ENCODE measurements at regions not wholly inside any gene's neighbourhood (a gene's known extent, or its start where the extent isn't known, plus 50 kb on each side); places are given as distances from the start of the nearest gene placed in this dataset.
"Not testable (repeated sequence)": the region's sequence is repeated elsewhere in the genome, so short reads cannot be mapped to it uniquely, and the experiment has no call there.

- no peak for DNase-seq
Measured at GRCh38 chr22:48429446-48430020, 1398.1 kb downstream of the BRD1 start.

DNA sequence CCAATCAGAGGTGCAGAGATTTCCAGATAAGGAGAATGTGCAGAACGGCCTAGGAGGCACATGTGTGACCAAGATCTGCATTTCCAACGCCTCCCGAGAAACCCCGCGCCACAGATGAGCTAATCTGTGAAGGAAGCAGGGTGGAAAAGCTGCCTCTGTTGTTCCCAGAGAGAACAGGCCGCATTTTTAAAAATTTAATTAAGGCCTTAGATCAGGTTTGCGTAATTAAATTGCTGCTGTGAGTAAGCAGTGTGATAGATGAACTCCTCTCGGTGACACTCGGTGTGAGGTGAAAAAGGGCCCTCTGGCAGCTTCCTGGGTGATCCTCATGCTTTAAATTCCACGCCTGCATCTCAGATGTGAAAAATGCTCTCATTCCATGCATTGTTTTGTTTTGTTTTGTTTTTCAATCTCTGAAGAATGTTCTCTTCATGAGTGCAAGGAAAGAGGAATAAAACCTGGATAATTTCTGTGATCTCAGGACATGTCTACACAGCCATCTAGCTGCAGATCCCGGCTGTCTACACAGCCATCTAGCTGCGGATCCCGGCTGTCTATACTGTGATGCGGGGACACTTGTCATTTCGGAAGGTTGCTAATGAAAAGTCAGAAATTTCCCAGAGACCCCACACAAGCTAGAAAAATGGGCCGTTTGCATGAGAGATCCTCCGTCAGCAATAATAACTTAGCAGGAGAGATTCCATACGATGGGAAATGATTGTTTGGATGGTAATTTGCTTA lies 1398.9 kb downstream of the BRD1 start:
- peak; percentile 94 for DNase-seq

GRCh38 chr22:48427731-48428211 lies 1399.9 kb downstream of the BRD1 start:
- no peak for DNase-seq

GRCh38 chr22:48426466-48427380 lies 1401.0 kb downstream of the BRD1 start:
- DNase-seq = no peak

DNA sequence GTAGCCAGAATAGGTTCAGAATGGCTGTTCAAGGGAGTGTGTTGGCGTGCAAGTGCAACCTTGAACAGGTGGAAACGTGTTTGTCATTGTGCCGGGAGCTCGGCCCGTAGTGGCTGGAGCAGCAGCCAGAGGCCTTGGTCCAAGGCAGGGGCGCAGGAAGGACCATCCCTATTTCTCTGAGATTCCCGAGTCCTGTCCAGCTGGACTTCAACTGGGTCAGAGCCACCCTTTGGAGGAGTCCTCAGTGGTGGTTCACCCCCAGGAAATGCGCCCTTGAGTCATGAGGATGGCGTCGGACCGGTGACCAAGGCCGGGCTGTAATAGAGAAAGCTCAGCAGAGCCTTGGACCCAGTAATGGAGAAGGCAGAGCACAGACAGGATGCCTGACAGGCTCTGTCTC lies 1402.0 kb downstream of the BRD1 start:
- DNase-seq = no peak

- no peak for DNase-seq
Measured at GRCh38 chr22:48425091-48425506, 1402.6 kb downstream of the BRD1 start.

DNA sequence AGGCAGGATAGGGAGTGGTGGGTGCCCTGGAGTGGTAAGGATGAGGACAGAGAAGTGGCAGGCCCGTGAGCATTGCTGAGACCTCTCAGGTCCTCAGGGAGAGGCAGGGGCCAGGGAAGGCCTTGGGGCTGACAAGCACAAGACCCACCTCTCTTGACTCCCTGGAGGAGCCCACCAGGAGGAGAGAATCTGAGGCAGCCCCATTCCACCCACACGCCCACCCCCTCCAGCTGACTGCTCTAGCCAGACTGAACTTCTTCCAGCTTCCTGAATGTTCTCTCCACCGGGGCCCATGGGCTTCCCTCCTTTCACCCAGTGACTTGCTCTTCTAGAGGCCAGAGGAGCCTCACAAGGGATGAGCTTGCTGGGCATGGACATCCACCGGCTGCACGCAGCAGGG lies 1403.0 kb downstream of the BRD1 start:
- DNase-seq = no peak

DNA sequence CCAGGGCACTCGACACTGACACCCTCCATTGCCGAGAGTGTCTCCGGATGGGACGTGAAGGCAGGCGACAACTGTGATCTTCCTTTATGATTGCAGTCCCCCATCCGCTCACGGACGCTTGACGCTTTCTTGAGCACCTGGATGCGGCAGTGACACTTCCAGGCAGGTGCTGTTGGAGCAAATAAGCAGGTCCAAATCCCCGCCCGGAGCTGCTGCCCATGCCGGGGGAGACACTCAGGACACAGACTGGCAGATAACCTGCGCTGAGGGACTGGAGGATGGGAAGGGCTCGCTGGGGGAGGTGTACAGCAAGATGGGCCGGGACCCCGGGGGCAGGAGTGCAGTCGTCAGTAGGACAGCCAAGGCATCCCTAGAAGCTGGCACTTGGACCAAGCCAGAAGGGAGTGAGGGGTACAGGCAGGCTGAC lies 1403.5 kb downstream of the BRD1 start:
- DNase-seq = no peak

DNA sequence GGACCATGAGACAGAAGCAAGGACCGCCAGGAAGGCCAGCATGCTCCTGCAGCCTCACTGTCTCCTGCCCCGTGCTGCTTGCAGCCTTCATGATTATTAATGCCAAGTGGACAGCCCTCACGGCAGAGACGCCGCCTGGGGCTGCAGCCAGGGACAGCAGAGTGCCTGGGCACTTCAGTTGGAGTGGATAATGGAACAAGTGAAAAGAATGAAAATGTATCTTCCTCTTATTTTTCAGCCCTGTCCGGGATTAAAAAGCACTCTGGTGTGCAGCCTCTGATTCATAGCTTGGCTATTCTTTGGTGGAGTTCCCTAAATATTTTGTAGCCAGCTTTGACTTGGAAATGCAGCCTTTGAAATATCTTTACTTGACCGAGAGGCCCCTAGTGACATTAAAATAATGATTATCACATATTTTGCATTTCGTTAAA lies 1404.2 kb downstream of the BRD1 start:
- peak; percentile 83 for DNase-seq

- DNase-seq = no peak
Measured at GRCh38 chr22:48422900-48423480, 1404.7 kb downstream of the BRD1 start.

DNA sequence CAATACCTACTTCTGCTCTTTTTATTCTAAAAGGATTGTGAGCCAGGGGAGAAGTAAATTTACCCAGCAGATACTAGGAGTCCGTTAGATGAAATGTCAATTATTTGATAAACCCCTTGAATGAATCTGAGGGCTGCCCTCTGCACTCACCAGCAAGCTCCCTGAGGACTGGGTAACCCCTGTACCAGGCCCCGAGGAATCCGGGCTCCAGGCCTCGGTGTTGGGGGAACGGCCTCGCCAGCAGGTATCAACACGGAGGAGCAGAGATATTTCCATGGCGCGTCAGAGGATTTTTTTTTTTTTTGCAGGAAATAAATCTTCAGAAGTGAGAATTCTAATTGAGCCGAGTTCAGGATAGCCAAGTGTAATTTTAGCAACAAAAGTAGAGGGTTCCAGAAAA lies 1408.8 kb downstream of the BRD1 start:
- DNase-seq = no peak

- DNase-seq = no peak
Measured at GRCh38 chr22:48417225-48418070, 1410.2 kb downstream of the BRD1 start.

DNA sequence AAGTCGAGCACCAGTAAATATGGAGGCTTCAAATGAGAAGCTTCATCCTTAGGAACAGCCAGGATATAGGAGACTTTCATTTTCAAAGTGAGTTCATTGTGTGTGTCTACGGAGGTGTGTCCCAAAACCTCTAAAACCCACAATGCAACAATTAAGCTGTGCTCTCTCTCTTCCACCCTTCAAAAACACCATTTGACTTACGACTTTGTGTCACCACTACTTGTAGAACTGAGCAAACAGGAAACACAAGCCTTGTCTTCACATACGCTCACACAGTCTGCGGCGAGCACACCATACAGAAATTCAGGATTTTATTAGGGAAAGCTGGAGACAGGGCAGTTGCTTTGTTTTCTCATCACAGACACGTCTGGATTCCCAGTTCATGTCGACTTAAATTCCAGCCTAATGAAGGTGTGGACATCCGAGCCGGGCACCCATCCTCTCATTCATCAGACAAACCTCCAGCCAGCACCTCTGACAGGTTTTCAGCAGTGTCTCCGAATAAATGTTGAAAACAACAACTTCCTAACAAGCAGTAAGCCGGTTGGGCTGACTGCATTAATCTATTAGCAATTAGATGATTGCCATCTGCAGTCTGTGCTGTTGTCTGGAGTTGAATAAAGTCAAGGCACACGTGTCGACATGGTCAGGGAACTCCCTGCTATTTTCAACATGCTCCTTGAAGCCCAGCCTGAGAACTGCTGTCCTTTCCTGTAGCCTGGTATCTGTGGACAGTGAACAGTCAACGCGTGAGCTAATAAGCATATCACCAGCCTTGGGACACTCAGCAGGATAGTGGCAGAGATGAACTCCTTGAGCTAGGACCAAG lies 1411.1 kb downstream of the BRD1 start:
- DNase-seq = peak; percentile 57

DNA sequence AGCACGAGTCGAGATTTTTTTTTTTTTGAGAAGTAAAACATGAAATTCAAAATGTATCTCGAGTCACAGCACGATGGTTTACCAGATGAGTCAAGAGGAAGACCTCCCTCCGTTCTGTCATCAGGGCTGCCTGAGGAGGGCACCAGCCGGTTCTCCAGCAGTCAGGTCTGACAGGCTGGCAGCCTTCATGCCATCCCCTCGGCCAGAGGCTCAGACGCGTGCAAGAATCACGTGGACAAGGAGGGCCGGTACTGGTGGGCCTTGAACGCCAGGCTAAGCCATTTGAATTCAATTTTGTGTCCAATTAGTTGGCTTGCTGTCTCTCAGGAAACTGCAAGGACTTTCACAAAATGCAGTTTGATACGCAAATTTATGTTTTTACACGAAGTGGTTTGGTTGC lies 1412.2 kb downstream of the BRD1 start:
- no peak for DNase-seq

DNA sequence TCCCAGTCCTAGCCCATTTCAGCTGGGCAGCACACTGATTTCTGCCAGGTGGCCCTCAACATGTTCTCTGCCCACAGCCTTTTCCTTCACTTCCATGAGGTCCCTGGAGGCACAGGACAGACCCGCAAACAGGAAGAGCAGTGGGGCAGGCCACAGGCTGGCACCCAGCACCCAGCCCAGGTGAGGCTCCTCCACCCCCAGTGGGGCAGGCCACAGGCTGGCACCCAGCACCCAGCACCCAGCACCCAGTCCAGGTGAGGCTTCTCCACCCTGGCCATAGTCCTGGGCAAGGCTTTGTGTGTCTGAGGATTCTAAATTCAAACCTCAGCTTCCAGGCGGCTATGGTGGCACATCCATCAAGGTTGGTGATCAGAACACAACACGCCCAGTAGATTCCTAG lies 1413.0 kb downstream of the BRD1 start:
- no peak for DNase-seq

- DNase-seq = not testable (repeated sequence)
Measured at GRCh38 chr22:48412931-48413330, 1414.7 kb downstream of the BRD1 start.

DNA sequence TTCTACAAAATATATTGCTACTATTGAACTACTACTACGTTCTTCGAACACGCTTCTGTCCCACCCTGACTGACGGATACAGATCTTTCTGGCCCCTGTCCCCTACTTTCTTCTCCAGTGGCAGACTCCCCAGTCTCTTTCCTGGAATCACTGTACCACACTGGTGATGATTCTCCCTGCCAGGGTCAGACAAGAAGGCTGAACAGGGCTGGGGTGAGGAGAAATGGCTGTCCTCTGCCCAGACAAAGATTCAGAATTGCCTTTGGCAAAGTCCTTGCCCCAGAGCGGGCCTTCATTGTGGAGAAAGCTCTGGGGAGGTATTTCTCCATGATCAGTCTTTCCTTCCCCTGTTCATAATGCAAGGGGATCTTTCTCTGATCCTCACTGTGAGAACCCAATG lies 1417.1 kb downstream of the BRD1 start:
- DNase-seq = no peak

DNA sequence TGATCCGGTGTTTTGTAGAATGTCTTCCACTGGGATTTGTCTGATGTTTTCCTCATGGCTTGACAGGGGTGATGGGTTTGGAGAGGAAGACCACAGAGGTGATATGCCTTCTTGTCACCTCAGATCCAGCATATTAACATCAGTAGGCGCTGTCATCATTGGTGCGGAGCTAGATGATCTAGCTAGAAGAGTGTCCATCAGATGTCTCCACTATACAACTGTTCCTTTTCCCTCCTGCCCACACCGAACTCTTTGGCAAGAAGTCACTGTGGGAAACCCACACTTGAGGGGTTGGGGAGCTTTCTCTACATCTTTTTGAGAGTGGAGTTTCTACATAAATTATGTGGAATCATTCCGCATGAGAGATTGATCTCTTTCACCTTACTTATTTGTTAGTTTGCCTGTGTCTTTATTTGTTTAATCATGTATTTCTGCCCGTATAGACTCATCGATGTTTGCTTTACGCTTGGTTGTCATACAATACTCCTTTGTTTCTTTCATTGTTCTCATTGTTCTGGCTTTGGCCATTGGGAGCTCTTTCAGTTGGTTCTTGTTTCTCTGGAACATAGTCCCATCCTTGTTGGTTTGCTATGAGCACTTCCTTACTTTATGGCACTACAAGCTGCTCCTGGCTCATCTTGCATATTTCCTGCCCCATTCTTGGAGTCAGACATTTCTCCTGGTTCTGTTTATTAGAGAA lies 1420.3 kb downstream of the BRD1 start:
- DNase-seq = no peak

- no peak for DNase-seq
Measured at GRCh38 chr22:48406161-48406560, 1421.5 kb downstream of the BRD1 start.

DNA sequence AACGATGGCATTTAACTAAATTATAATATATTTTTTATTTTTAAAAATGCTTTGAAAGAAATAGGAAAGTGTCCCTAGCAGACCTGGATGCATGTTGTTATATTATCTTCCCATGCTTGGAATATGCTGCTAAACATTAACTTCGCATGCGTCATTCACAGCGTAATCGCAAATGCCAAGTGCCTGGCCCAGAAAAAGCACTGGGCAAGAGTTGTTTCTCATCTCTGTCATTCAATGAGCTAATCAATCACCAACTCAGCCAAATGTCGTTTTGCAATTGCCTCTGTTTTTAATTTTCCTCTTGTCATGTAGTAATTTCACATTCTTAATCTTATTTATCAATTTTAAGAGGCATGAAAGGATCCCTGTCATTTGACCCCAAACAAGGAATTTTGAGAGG lies 1421.9 kb downstream of the BRD1 start:
- peak; percentile 30 for DNase-seq
